Stimulated activated CD8-positive, alpha-beta memory T cell treated with anti-CD3 and anti-CD28 coated beads, Interleukin-2, amount 100 ng/mL, for 48 hours (primary cell): ENCODE measurements at regions not wholly inside any gene's neighbourhood (a gene's known extent, or its start where the extent isn't known, plus 50 kb on each side); places are given as distances from the start of the nearest gene placed in this dataset.
"Not testable (repeated sequence)": the region's sequence is repeated elsewhere in the genome, so short reads cannot be mapped to it uniquely, and the experiment has no call there.

Source experiments
- DNase-seq, 2 donors: peaks; one replicate each; pipeline ENCODE4 v3.0.0-alpha.2; 2020; ENCODE audit warnings: low read depth in 2 of 2

DNA sequence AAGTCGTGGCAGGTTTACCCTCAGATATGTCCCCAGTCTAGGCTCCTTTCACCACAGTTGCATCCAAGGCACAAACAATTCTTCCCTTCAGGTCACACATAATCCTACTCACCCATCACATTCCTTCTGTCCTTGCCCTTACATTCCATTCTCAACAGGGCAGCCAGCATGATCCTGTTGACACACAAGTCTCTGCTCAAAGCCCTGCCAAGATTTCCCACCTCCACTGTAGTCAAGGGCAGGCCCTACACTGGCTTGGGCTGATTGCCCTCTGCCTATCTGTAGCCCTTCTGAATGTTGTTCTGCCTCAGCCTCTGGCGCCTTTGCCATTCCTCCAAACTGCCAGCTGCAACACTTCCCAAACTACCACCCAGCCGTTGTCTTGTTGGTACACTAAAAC lies 187.9 kb upstream of the AKR1E2 start:
- no peak for DNase-seq

DNA sequence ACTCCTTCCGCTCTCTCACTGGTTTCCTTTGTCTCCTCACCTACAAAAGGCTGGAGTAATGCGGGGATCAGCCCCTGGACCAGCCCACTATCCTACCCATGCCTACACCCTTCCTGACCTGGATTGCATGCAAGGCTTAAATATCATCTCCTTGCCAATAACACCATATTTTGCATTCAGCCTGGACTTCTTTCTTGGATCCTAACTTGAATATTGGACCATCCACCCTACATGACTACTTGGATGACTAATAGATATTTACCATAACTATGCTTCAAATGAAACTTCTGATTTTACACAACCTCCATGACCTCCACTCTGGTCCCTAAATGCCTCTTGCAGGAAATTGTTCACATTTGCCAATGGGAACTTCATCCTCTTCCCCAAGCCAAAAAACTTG lies 188.3 kb upstream of the AKR1E2 start:
- no peak for DNase-seq

DNA sequence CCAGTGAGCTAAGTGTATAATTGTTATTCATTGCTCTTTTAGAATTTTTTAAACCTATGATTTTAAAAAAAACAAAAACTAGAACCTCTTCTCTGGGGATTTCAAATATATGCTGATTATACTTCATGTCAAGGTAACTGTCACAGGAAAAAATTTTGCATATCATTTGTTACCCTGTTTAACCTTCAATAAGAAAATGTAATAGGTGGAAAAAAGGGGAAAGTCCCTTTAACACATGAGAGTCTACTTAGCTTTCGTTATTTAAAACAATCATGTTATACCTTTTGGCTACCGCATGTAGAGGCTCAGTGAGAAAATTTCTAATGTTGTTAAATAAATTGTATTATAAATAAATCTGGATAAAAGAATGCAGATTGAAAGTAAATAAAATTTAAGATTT lies 190.1 kb upstream of the AKR1E2 start:
- no peak for DNase-seq

DNA sequence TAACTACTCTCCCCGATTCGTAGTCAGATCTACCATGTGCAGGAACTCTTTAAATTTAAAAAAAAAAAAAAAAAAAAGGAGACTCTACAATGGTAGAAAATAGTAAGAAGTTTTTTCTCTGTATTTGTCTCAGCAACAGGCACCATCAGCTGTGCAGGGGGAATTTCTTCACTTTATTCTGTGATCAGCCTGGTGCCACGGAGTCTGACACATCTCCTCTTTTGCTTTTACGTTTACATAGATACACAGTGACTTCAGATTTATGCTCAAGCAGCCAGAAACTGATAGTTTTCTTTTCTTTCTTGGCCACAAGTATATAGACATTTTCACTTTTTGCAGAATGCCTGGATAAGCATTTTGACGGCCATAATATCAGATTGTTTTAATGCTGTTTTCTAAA lies 190.6 kb upstream of the AKR1E2 start:
- DNase-seq, result no peak

DNA sequence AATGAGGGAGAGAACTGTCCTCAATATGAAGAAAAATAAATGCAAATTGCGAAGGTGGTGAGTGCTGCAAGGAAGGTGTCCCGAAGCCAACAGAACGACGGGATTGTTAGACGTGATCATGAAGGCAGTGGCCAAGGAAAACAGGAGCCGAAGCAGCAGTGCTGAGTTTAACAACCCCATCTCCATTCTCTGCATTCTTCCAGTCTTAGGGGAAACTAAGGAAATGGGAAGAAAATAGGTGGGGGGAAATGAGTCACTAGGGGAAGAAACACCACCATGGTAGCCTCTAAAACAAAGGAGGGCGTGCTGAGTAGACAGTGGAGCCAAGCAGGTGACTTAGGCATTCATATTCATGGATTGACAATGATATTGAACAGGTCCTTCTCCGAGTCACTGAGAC lies 192.2 kb upstream of the AKR1E2 start:
- no peak for DNase-seq

DNA sequence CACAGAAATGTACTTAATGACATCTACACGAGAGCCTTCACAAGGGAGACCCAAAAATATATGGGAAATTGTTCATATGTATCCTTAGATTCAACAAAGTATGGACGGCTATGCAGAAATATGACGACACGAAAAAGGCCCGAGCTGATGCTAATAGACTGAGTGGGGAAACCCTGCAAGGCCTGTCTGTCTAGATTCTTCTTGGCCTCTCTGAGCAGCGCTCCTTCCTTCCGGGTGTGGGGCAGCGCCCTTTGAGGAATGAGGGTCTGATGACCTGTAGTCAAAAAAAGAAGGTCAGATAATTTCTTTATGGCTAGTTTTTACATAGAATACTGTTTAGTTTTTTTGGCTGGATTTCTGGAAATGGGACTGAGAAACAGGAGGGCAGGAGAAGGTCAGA lies 192.8 kb upstream of the AKR1E2 start:
- DNase-seq, result no peak

DNA sequence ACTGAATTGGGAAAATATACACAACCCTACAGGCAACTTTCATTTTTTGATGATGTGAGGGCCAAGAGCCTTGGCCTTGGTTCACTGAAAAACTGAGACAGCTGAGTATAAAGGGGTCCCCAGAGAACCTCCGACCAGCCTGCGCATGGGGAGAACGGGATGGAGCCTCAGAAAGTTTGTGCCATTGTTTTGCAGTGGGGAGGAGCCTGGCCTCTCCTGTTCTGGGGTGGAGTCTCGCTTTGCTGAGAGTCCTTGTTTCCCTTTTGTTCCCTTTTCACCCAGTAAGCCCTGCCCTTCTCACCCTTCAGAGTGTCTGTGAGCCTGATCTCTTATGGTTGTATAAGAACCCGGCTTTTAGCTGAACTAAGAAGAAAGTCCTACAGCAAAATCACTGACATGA lies 193.2 kb upstream of the AKR1E2 start:
- no peak for DNase-seq

DNA sequence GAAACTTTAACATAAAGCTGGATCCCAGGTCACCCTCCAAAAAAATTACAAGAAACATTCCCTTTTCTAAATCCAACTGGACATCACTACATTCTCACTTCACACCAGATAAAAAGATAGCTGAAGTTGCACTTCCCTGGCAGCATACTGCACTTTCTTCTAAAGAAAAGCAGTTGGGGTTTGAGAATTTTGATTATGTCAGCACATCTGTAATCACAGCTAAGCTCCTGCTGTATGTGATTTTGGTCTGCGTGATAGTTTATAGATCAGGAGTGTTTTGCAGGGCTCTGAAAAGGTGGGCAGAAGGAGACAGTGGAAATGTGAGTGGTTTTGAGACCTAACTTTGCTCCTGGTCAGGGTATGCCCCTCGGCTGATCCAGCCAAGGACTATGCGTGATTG lies 199.1 kb upstream of the AKR1E2 start:
- DNase-seq, result no peak

DNA sequence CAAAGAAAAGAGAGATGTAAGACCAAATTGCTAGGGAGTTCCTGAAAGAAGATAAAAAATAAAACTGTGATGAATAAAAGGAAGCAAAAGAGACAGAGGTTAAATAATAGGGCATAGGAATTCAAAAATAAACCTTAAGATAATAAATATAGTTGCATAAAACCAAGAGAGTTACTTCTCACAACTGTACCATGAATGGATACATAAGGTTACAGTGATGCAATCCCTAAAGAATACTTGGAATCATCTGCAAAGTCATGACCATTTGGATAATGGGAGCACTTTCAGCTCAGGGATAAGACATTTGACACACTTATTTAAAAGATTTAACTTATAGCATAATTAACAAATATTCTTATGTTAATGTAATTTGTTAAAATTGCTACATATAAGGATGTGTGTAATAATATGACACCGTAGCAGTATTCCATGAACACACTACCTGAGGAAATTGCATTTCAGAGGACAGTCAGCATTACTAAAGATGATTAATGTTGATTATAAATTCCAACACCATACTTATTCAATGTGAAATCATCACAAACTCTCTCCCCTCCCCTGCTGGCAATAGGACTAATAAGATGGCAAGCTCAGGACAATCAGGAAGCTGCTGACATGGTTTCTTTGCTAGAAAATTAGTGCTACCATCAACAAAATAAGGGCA lies 202.1 kb upstream of the AKR1E2 start:
- no peak for DNase-seq

DNA sequence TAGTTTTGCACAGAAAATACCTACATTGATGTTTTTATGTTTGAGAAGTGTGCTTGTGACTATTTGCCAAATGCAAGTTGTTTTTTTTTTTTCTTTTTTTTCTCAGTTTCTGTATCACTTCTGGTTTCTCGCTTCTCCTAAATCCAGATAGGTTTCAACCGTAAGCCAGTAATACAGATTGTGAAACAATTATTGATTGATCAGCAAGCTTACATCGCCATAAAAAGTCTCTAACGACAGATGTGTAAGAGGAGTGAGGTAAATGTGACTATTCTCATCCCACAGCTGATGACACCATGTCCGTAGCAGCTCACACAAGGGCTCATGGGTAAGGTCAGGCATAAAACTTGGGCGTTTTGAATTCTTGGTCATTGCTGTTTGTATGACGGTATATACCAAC lies 202.8 kb upstream of the AKR1E2 start:
- DNase-seq, result no peak

DNA sequence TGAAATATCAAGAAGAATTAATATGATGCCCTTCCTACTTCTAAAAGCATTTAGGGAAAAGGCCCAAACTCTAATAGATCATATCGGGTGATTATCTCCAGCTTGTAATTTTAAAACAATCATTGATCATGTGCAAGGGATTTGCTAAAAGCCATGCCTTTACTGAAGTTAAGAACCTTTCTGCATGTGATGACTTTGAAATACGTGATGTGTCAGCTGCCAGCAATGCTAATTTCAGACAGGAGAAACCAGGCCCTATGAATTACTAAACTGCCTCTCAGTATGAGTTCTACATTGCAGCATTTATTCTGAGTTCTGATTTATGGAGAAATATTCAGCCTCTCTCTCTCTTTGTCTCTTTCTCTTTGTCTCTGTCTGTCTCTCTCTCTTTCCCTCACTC lies 203.6 kb upstream of the AKR1E2 start:
- no peak for DNase-seq

DNA sequence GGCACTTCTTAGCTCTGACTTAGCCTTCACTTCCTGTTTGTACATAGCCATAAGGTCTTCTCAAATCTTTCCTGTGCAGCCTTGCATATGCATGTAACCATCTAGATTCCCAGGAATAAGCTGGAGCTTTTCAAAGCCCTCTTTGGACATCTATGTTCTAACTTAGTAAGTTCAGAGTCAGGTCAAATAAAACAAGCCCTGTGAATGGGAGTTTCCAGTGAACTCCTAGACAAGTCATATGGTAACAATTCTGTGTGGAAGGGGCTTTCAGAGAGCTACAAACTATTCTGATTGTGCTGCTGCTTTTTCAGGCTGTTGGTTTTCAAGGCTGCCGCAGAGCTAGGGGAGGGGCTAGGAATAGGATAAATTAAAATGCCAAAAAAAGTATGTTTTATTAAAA lies 208.4 kb upstream of the AKR1E2 start:
- no peak for DNase-seq

DNA sequence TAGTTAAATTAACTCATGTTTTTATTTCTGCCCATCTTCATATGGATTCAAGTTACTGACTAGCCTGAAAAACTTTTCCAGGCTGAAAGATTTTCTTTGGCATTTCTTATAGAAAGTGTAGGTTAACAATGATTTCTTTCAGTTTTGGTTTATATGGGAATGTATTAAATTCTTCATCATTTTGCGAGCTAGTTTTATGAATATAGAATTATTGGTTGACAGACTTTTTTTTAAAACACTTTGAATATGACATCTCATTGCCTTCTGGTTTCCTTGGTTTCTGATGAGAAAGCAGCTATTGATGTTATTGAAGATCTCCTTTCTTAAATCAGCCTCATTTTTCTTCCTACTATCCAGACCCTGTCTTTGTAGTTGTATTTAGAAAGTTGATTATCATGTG lies 211.0 kb upstream of the AKR1E2 start:
- DNase-seq, result no peak

DNA sequence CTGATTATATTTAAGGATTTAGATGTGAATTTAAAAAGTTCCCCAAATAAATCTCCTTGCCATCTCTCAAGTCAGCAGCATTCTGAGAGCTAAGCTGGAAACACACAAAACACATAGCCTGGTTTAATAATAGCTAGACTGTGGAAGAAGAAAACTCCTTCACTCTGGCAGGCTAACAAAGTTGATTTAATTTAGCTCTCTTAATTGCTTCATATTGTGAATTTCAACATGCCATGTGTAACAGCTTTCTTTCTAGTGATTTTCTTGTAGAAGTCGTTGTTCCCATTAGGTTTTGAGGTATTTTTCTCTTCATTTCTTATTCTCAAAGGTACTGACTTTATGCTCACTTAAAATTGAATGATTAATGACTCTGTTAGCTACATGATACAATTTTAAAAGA lies 216.8 kb upstream of the AKR1E2 start:
- no peak for DNase-seq

DNA sequence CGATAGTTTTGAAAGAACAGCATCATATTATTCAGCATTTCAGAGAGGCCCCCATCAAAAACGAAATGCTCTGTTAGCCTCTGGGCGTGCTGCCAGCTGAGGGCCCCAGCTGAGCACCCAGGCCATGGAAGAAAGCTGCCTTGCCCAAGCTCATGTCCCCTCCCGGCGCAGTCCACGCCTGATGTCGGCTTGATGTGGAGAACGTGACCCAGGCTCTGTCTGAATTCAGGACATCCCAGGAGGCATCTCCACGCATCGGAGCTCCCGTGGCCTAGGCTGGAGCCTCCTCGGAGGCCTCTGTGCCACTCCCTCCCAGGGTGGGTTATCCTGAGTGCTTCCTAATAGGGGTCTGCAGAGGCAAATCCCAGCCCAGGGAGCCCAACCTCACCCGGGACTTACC lies 218.3 kb upstream of the AKR1E2 start:
- no peak for DNase-seq

DNA sequence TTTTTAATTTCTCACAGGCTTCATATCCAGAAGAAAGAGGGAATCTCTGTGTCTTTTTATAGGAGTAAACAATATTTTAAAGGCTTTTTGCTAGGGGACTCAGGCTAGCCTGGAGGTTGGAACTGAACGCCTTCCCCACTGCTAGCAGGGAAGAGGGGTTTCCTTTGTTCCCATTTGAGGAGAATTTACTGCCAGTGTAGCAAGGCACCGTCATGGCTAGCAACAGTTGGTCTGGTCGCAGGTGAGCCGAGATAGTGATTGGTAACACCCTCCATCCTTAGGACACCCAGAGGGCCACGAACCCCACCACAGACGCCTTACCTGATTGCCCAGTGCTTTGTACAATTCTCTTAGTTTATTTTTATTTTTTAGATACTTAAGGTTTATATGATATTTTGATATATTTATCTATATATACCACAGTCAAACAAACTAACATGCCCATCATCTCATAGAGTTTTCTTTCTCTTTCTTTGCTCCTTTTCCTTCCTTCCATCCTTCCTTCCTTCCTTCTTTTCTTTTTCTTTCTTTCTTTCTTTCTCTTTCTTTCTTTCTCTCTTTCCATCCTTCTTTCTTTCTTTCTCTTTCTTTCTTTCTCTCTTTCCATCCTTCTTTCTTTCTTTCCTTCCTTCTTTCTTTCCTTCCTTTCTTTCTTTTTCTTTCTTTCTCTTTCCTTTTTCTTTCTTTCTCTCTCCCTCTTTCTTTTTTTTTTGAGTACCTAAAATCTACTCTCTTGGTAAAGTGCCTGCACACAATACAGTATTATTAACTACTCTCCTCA lies 219.0 kb upstream of the AKR1E2 start:
- DNase-seq, result no peak

DNA sequence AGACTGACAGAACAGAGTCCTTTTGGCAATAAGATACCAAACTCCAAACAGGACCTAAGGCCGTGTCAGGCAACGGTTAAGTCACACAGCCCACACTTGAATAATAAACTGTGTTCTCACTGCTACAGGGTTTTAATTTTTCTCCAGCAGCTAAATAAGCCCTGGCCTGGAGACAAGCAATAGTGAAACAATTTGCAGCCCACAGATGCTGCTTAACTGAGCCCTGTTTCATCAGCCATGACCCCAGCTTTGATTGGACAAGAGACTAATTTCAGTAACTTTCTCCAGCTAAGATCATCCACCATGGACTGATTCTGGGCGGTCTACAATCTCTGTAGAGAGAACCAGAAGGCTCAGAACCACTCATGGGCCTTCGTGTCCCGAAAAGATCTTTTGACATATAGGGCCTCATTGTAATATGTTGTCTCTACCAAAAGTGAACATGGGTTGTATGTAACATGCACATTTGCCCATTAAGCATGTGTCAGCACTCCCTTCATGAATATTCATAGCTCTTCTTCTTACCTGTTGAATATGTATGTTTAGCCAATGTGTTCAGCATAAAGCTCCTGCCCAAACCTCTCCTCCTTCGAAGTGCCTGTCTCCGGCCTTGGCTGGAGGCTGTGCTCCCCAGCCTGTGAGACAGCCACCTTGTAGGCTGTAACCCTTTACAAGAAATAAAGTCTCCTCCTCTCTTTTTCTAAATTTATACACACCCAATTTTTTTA lies 223.1 kb upstream of the AKR1E2 start:
- DNase-seq, result no peak

DNA sequence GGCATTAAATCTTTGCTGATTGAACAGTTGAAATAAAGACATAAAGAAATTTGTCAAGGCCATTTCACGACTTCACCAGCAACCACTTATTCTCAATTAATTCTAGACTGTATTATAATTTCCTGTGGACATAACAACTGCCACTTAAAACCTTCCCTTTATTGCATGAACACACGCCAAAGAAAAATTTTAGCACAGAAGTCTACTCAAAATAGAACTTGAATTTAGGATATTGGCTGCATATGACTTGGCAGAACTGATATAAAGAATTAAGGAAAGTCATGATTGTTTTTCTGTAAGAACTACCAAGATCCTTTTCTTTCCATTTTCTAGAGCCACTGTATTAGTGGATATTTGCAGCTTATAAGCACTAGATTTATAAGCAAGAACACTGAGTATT lies 226.5 kb upstream of the AKR1E2 start:
- DNase-seq, result no peak

DNA sequence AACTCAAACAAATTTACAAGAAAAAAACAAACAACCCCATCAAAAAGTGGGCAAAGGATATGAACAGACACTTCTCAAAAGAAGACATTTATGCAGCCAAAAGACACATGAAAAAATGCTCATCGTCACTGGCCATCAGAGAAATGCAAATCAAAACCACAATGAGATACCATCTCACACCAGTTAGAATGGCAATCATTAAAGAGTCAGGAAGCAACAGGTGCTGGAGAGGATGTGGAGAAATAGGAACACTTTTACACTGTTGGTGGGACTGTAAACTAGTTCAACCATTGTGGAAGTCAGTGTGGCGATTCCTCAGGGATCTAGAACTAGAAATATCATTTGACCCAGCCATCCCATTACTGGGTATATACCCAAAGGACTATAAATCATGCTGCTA lies 228.1 kb upstream of the AKR1E2 start:
- not testable (repeated sequence) for DNase-seq

DNA sequence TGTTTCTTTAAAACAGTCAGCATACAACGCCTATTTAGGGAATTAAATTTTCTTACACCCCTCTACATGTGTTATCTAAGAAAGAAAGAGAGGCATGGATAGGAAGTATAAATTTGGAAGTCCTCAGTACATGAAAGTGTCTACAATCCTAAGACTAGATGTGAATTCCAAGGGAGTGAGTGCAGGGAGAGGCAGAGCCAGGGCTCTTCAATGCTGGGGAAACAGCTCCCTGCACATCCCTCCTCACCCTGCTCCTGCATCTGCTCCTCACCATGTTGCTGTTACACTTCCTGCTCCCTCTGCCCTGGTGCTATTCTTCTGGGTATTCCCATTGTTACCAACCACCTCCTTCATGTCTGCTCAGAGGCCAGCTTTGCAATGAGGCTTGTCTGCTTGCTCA lies 229.1 kb upstream of the AKR1E2 start:
- no peak for DNase-seq

DNA sequence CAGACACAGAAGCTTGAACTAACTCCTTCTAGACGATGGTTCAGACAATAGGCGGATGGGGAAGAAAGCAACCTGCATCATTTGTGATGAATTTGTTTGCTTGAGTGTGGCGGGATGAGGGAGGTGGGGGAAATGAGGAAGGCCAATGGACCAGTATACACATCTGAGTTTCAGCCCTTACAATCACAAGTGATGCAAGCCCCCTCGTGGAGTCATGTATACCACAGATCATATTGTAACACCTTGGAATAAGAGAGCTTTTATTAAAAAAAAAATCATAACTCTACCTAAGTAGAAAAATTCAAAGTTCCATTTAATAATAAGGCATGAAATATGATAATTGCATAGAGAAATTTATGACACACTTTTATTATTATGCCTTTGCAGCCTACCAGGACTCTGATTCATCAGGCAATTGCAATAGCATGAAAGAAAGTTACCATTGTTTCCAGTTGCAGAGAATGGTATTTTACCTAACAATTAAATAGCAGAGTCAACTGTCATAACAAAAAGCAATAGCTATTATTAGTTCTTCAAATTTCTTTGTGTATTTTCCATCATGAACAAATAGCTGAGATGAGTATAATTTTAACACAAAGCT lies 230.2 kb upstream of the AKR1E2 start:
- no peak for DNase-seq

DNA sequence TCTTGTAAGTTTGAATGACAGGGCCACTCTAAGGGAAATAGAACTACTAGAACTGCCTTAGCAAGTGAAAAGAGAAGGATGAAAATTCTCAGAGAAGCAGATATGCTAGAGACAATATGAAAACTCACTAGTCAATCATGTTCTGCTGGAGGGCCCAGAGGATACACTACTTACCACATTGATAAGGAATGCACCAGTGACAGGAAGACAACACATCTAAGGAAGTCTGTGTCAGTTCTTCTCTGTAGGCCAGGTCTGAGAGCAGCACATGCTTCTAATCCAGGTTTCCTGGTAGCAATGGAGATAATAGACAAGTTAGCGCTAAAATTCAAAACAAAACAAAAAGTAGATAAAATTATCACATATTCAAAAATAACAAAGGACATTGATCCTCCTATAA lies 235.2 kb upstream of the AKR1E2 start:
- DNase-seq, result no peak

DNA sequence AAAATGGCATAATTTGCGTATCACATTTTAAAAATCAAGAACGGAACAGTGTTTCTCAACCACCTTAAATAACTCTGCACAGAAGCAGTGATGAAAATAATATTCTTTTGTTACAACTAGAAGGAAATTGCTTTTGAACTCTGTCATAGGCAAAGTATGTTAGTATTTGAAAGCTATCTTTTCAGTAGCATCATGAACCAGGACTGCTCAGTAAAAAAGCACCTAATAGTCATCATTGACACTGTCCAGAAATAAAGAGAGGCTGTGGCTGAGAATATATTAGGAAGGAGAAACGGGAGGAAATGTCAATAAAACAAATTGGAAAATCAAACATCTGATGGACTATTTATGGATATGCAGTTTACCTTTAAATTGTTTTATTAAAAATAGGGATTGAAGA lies 237.2 kb upstream of the AKR1E2 start:
- no peak for DNase-seq
